Astrocyte (in vitro differentiated cells and primary cell): ENCODE measurements at regions not wholly inside any gene's neighbourhood (a gene's known extent, or its start where the extent isn't known, plus 50 kb on each side); places are given as distances from the start of the nearest gene placed in this dataset.

Experiments
- DNase-seq: peaks from one replicate; pipeline ENCODE4 v3.0.0-alpha.2; 2010; ENCODE audit warnings: low read depth
- FAIRE-seq: peaks from 2 replicates; lab custom pipeline; 2011; peaks lifted over from hg19 to GRCh38; lab: Jason Lieb, UNC
- H2AFZ ChIP-seq: 2 replicates; pipeline ENCODE4 v1.6.0; 2012; ENCODE audit warnings: low read depth, low read length, inconsistent platforms
- H3K27ac ChIP-seq: 2 replicates; pipeline ENCODE4 v1.5.1; 2011; ENCODE audit warnings: low read depth, low read length, inconsistent platforms
- H3K27me3 ChIP-seq: 2 replicates; pipeline ENCODE4 v1.6.0; 2011; ENCODE audit warnings: low read length, inconsistent platforms; ENCODE audit not compliant: insufficient read depth
- H3K36me3 ChIP-seq: 2 replicates; pipeline ENCODE4 v1.5.1; 2011; ENCODE audit warnings: low read length, inconsistent platforms; ENCODE audit not compliant: insufficient read depth
- H3K4me1 ChIP-seq: 2 replicates; pipeline ENCODE4 v1.5.1; 2011; ENCODE audit warnings: low read length, inconsistent platforms; ENCODE audit not compliant: insufficient read depth
- H3K4me2 ChIP-seq: 2 replicates; pipeline ENCODE4 v1.6.0; 2012; ENCODE audit warnings: low read length, inconsistent platforms
- H3K4me3 ChIP-seq: 2 replicates; pipeline ENCODE4 v1.5.1; 2011; ENCODE audit warnings: low read depth, mild to moderate bottlenecking, low read length, inconsistent platforms; ENCODE audit not compliant: insufficient read depth
- H3K79me2 ChIP-seq: 2 replicates; pipeline ENCODE4 v1.6.0; 2012; ENCODE audit warnings: mild to moderate bottlenecking, low read length, inconsistent platforms; ENCODE audit not compliant: insufficient read depth
- H3K9ac ChIP-seq: 2 replicates; pipeline ENCODE4 v1.6.0; 2012; ENCODE audit warnings: mild to moderate bottlenecking, low read length, inconsistent platforms
- H3K9me3 ChIP-seq: 2 replicates; pipeline ENCODE4 v1.5.1; 2012; ENCODE audit warnings: low read depth, mild to moderate bottlenecking, low read length, inconsistent platforms; ENCODE audit not compliant: insufficient read depth
- H4K20me1 ChIP-seq: 2 replicates; pipeline ENCODE4 v1.6.0; 2012; ENCODE audit warnings: low read length, inconsistent platforms; ENCODE audit not compliant: insufficient read depth
- H3K27ac Mint-ChIP-seq: one replicate; pipeline ENCODE4 v1.8.0; 2021; ENCODE audit warnings: mild to moderate bottlenecking, mixed read lengths; ENCODE audit not compliant: unreplicated experiment
- H3K27me3 Mint-ChIP-seq: one replicate; pipeline ENCODE4 v1.8.0; 2021; ENCODE audit warnings: low read depth, mixed read lengths; ENCODE audit not compliant: unreplicated experiment
- H3K36me3 Mint-ChIP-seq: one replicate; pipeline ENCODE4 v1.8.0; 2021; ENCODE audit warnings: low read depth, mixed read lengths; ENCODE audit not compliant: unreplicated experiment
- H3K4me1 Mint-ChIP-seq: one replicate; pipeline ENCODE4 v1.8.0; 2021; ENCODE audit warnings: low read depth, mixed read lengths; ENCODE audit not compliant: unreplicated experiment
- H3K4me3 Mint-ChIP-seq: one replicate; pipeline ENCODE4 v1.8.0; 2021; ENCODE audit warnings: mild to moderate bottlenecking, moderate library complexity, mixed read lengths; ENCODE audit not compliant: unreplicated experiment
- H3K9me3 Mint-ChIP-seq: one replicate; pipeline ENCODE4 v1.8.0; 2021; ENCODE audit warnings: mild to moderate bottlenecking, mixed read lengths; ENCODE audit not compliant: unreplicated experiment
- EZH2 ChIP-seq: IDR thresholded peaks from 2 replicates; pipeline ENCODE4 v1.6.1; 2012; ENCODE audit warnings: mild to moderate bottlenecking, low read length, inconsistent platforms; ENCODE audit not compliant: insufficient read depth
- TF ChIP-seq, protein P1 (sequence below): IDR thresholded peaks from 2 replicates; pipeline ENCODE4 v1.5.1; 2011; ENCODE audit warnings: low read depth, mild to moderate bottlenecking, inconsistent platforms, low read length, moderate library complexity; ENCODE audit not compliant: insufficient read depth

GRCh38 chr6:148602136-148602535 lies 144.7 kb upstream of the UST start:
- Histone ChIP-seq H3K9ac (no peak overlapping the region), H3K4me2 (no peak overlapping the region), H2AFZ (no peak overlapping the region), H3K27ac (no peak overlapping the region), H4K20me1 (no peaks in the 10 kb centered on the region), H3K4me3 (no peak overlapping the region), H3K9me3 (no peaks in the 10 kb centered on the region), H3K27me3 (no peaks in the 10 kb centered on the region), H3K36me3 (no peaks in the 10 kb centered on the region), H3K79me2 (no peaks in the 10 kb centered on the region), H3K4me1 (no peaks in the 10 kb centered on the region)
- Mint-ChIP-seq H3K9me3 (peaks cover 8% of the 10 kb centered on the region), H3K27me3 (no peaks in the 10 kb centered on the region), H3K4me1 (peaks cover 5% of the 10 kb centered on the region), H3K27ac (no peak overlapping the region), H3K36me3 (no peaks in the 10 kb centered on the region), H3K4me3 (no peak overlapping the region)
- FAIRE-seq (no peak), DNase-seq (no peak)
- TF ChIP-seq, protein P1, sequence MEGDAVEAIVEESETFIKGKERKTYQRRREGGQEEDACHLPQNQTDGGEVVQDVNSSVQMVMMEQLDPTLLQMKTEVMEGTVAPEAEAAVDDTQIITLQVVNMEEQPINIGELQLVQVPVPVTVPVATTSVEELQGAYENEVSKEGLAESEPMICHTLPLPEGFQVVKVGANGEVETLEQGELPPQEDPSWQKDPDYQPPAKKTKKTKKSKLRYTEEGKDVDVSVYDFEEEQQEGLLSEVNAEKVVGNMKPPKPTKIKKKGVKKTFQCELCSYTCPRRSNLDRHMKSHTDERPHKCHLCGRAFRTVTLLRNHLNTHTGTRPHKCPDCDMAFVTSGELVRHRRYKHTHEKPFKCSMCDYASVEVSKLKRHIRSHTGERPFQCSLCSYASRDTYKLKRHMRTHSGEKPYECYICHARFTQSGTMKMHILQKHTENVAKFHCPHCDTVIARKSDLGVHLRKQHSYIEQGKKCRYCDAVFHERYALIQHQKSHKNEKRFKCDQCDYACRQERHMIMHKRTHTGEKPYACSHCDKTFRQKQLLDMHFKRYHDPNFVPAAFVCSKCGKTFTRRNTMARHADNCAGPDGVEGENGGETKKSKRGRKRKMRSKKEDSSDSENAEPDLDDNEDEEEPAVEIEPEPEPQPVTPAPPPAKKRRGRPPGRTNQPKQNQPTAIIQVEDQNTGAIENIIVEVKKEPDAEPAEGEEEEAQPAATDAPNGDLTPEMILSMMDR = no peak
- no peak for TF ChIP-seq EZH2

GRCh38 chr6:148608199-148608951 lies 138.5 kb upstream of the UST start:
- Mint-ChIP-seq H3K4me1 (no peaks in the 10 kb centered on the region), H3K27ac (no peak overlapping the region), H3K9me3 (no peaks in the 10 kb centered on the region), H3K4me3 (no peak overlapping the region), H3K27me3 (peaks cover 5% of the 10 kb centered on the region), H3K36me3 (no peaks in the 10 kb centered on the region)
- H3K79me2 ChIP-seq = no peaks in the 10 kb centered on the region
- no peaks in the 10 kb centered on the region for H3K9me3 ChIP-seq
- no peak overlapping the region for H3K27ac ChIP-seq
- peaks cover 3% of the 10 kb centered on the region for H3K27me3 ChIP-seq
- H3K4me1 ChIP-seq = peaks cover 6% of the 10 kb centered on the region
- H3K4me2 ChIP-seq = no peak overlapping the region
- no peaks in the 10 kb centered on the region for H3K36me3 ChIP-seq
- H3K4me3 ChIP-seq = no peak overlapping the region
- no peaks in the 10 kb centered on the region for H4K20me1 ChIP-seq
- H3K9ac ChIP-seq = no peak overlapping the region
- H2AFZ ChIP-seq = no peak overlapping the region
- DNase-seq (no peak), FAIRE-seq (peak; percentile 34)
- TF ChIP-seq, protein P1 = peak; percentile 65
- TF ChIP-seq EZH2 = no peak

- H3K36me3 ChIP-seq = no peaks in the 10 kb centered on the region
- H3K9me3 ChIP-seq = no peaks in the 10 kb centered on the region
- no peak overlapping the region for H3K4me2 ChIP-seq
- no peaks in the 10 kb centered on the region for H4K20me1 ChIP-seq
- H3K79me2 ChIP-seq = no peaks in the 10 kb centered on the region
- peaks cover 6% of the 10 kb centered on the region for H3K4me1 ChIP-seq
- no peak overlapping the region for H3K27ac ChIP-seq
- Mint-ChIP-seq H3K27ac (no peak overlapping the region), H3K9me3 (no peaks in the 10 kb centered on the region), H3K36me3 (no peaks in the 10 kb centered on the region), H3K27me3 (peaks cover 10% of the 10 kb centered on the region), H3K4me3 (no peak overlapping the region), H3K4me1 (no peaks in the 10 kb centered on the region)
- no peak overlapping the region for H3K9ac ChIP-seq
- H3K4me3 ChIP-seq = no peak overlapping the region
- TF ChIP-seq, protein P1 = no peak
- TF ChIP-seq EZH2 = no peak
- DNase-seq = peak; percentile 73
- peak; percentile 9 for FAIRE-seq
- H2AFZ ChIP-seq = no peak overlapping the region
- H3K27me3 ChIP-seq = peaks cover 3% of the 10 kb centered on the region
These were observed 135.6 kb upstream of the UST start for GRCh38 chr6:148611213-148611612.
